HepG2 (cell line): ENCODE measurements at regions not wholly inside any gene's neighbourhood (a gene's known extent, or its start where the extent isn't known, plus 50 kb on each side); places are given as distances from the start of the nearest gene placed in this dataset.

Experiments used
- ATAC-seq: fragments of 200-7000 bp; cut with Tn5 transposase; 3 replicates; pipeline ENCODE4 v1.9.1; 2020; ENCODE audit warnings: mild to moderate bottlenecking, moderate library complexity
- BruUV-seq: library from RNA; stranded (reverse); fragments of 400-500 nt; replicated peaks from 2 replicates; lab custom pipeline; 2021; lab: Mats Ljungman, UMichigan
- CTCF ChIA-PET: fragments of 300-600 bp; formaldehyde crosslinking; extraction: SDS; loops from one replicate; lab custom pipeline; 2021; ENCODE audit warnings: low total read pairs, inconsistent platforms, low intra/inter-chr PET ratio; lab: Yijun Ruan, JAX
- POLR2A ChIA-PET: fragments of 350-600 bp; sonication (Branson Sonifier 250); formaldehyde crosslinking; loops from one replicate; lab custom pipeline; 2020; ENCODE audit warnings: antibody characterized with exemption, inconsistent platforms; lab: Yijun Ruan, JAX
- DNase-seq: peaks from one replicate; pipeline ENCODE4 v3.0.0-alpha.2; 2015; ENCODE audit warnings: low spot score
- FAIRE-seq: peaks from 3 replicates; lab custom pipeline; 2011; peaks lifted over from hg19 to GRCh38; lab: Jason Lieb, UNC
- H2AFZ ChIP-seq: one replicate; pipeline ENCODE4 v1.6.1; 2011; ENCODE audit warnings: low read length, inconsistent platforms
- H3K27ac ChIP-seq: fragments of 300-600 bp; 3 replicates; pipeline ENCODE4 v1.8.0; 2011; ENCODE audit warnings: mixed run types, mild to moderate bottlenecking, mixed read lengths, low read length, inconsistent platforms; ENCODE audit not compliant: insufficient read depth; ENCODE audit errors: extremely low read length
- H3K27me3 ChIP-seq, 2 experiments: fragments of 200-600 bp in 1 of 2; 2 replicates in 1 of 2; 3 replicates in 1 of 2; pipeline versions ENCODE4 v1.6.0 to v1.8.0; 2011; ENCODE audit warnings: low read length in 2 of 2, mild to moderate bottlenecking in 2 of 2, moderate library complexity in 2 of 2, inconsistent platforms in 1 of 2; ENCODE audit not compliant: insufficient read depth in 2 of 2, control insufficient read depth in 1 of 2
- H3K36me3 ChIP-seq, 2 experiments: fragments of 200-600 bp in 1 of 2; replicated peaks in 1 of 2; 2 replicates in 1 of 2; 3 replicates in 1 of 2; pipeline versions ENCODE4 v1.5.1 to v1.8.0; 2011; ENCODE audit warnings: low read length in 2 of 2, inconsistent platforms in 1 of 2; ENCODE audit not compliant: insufficient read depth in 2 of 2, control insufficient read depth in 1 of 2
- H3K4me1 ChIP-seq: 2 replicates; pipeline ENCODE4 v1.5.1; 2012; ENCODE audit warnings: low read length, inconsistent platforms; ENCODE audit not compliant: insufficient read depth
- H3K4me2 ChIP-seq: 2 replicates; pipeline ENCODE4 v1.6.0; 2011; ENCODE audit warnings: low read depth, low read length, inconsistent platforms
- H3K4me3 ChIP-seq, 3 experiments: fragments of 200-600 bp in 1 of 3; sonication (generic), shearing (Covaris generic) in 1 of 3; replicated peaks in 1 of 3; 2 replicates each; pipeline ENCODE4 v1.5.1; 2011 to 2016; ENCODE audit warnings: low read length in 3 of 3, inconsistent platforms in 2 of 3, low read depth in 2 of 3, mild to moderate bottlenecking in 2 of 3, control low read depth in 1 of 3, mixed read lengths in 1 of 3; ENCODE audit not compliant: insufficient read depth in 1 of 3
- H3K79me2 ChIP-seq: one replicate; pipeline ENCODE4 v1.6.1; 2011; ENCODE audit warnings: low read length, inconsistent platforms; ENCODE audit not compliant: insufficient read depth
- H3K9ac ChIP-seq: 2 replicates; pipeline ENCODE4 v1.6.0; 2011; ENCODE audit warnings: mild to moderate bottlenecking, low read depth, low read length, inconsistent platforms; ENCODE audit not compliant: insufficient read depth
- H3K9me3 ChIP-seq: 2 replicates; pipeline ENCODE4 v1.5.1; 2012; ENCODE audit warnings: mild to moderate bottlenecking, low read length
- H4K20me1 ChIP-seq: 2 replicates; pipeline ENCODE4 v1.6.0; 2011; ENCODE audit warnings: inconsistent platforms, mild to moderate bottlenecking, low read length, moderate library complexity; ENCODE audit not compliant: insufficient read depth
- DZIP1 ChIP-seq: sonication (generic); formaldehyde crosslinking; IDR thresholded peaks from 2 replicates; pipeline ENCODE4 v1.5.0; 2020; ENCODE audit warnings: mild to moderate bottlenecking, missing genetic modification reagents
- MBD4 ChIP-seq: IDR thresholded peaks from 2 replicates; pipeline ENCODE4 v1.6.1; 2012; ENCODE audit warnings: low read length, inconsistent platforms, borderline replicate concordance
- RBM22 ChIP-seq: fragments of 200-400 bp; formaldehyde crosslinking; optimal IDR thresholded peaks from 2 replicates; pipeline ENCODE3; 2017; ENCODE audit warnings: mild to moderate bottlenecking, low read length, moderate library complexity
- REST ChIP-seq, 2 experiments: IDR thresholded peaks; 2 replicates each; pipeline ENCODE4 v1.6.1; 2011 to 2012; ENCODE audit warnings: low read length in 2 of 2, borderline replicate concordance in 1 of 2, low read depth in 1 of 2, mild to moderate bottlenecking in 1 of 2, moderate library complexity in 1 of 2
- RNF2 ChIP-seq: fragments of 450-650 bp; conservative IDR thresholded peaks from 2 replicates; pipeline ENCODE4 v1.6.1; 2016; ENCODE audit warnings: low read depth
- UBTF ChIP-seq: sonication (generic); formaldehyde crosslinking; IDR thresholded peaks from 2 replicates; pipeline ENCODE4 v1.4.0; 2020; ENCODE audit warnings: mild to moderate bottlenecking, missing genetic modification reagents
- YEATS2 ChIP-seq: sonication (generic); formaldehyde crosslinking; IDR thresholded peaks from 2 replicates; pipeline ENCODE4 v1.4.0; 2020; ENCODE audit warnings: missing genetic modification reagents, borderline replicate concordance
- ZNF253 ChIP-seq: sonication (generic); formaldehyde crosslinking; IDR thresholded peaks from 2 replicates; pipeline ENCODE4 v1.8.0; 2022; ENCODE audit warnings: mild to moderate bottlenecking, missing genetic modification reagents, borderline replicate concordance
- ZSCAN30 ChIP-seq: sonication (generic); formaldehyde crosslinking; IDR thresholded peaks from 2 replicates; pipeline ENCODE4 v1.5.0; 2020; ENCODE audit warnings: mild to moderate bottlenecking, missing genetic modification reagents
- WGBS: methylation state at CpG from one replicate; pipeline ENCODE4 v1.1.6; 2017; ENCODE audit warnings: low lambda C conversion rate; 5-methylcytosine and 5-hydroxymethylcytosine counted together
- in situ Hi-C: cut with HindIII; loops from 2 replicates; pipeline ENCODE4 v1.10.0; 2017; ENCODE audit warnings: low pct_unique_long_range_greater_than_20kb; ENCODE audit not compliant: extremely low pct_ligation_motif_present
- intact Hi-C: fragments of 100-400 bp; cut with micrococcal nuclease; formaldehyde crosslinking; loops from one replicate; pipeline ENCODE4 v1.10.0; 2022; ENCODE audit not compliant: unreplicated experiment

- FAIRE-seq (no peak), ATAC-seq (no peak), DNase-seq (no peak)
- BruUV-seq: no TSS peak
- ChIA-PET CTCF (no interaction called here), POLR2A (no interaction called here)
- H2AFZ ChIP-seq: no peak overlapping the region
- H3K79me2 ChIP-seq: no peaks in the 10 kb centered on the region
- H3K27me3 ChIP-seq: no peaks in the 10 kb centered on the region
- no peaks in the 10 kb centered on the region for H3K4me1 ChIP-seq
- H3K9me3 ChIP-seq: no peaks in the 10 kb centered on the region
- in situ Hi-C loops: no loop called here
- H3K27ac ChIP-seq: no peak overlapping the region
- H3K9ac ChIP-seq: no peak overlapping the region
- intact Hi-C loops: loop anchor here (10.0 kb wide), 1 partner anchor 214 kb away; the partner anchor contains the start of gene BTG1
- no peak overlapping the region for H3K4me2 ChIP-seq
- TF ChIP-seq ZSCAN30: no peak
- H3K4me3 ChIP-seq: no peak overlapping the region
- no peaks in the 10 kb centered on the region for H4K20me1 ChIP-seq
- H3K36me3 ChIP-seq: no peaks in the 10 kb centered on the region
- 0% methylated on average over 2 of the region's 2 CpGs for WGBS
Observed at GRCh38 chr12:91931111-91931510, 214.5 kb downstream of the BTG1 start.

GRCh38 chr12:91928501-91928900 is 217.1 kb downstream of the BTG1 start:
- intact Hi-C loops (no loop called here), in situ Hi-C loops (no loop called here)
- BruUV-seq: no TSS peak
- H3K9me3 ChIP-seq: no peaks in the 10 kb centered on the region
- ATAC-seq: no peak
- H3K4me2 ChIP-seq: no peak overlapping the region
- no peak overlapping the region for H3K9ac ChIP-seq
- 0% methylated on average over 2 of the region's 2 CpGs for WGBS
- H2AFZ ChIP-seq: no peak overlapping the region
- no peaks in the 10 kb centered on the region for H3K4me1 ChIP-seq
- ChIA-PET CTCF (no interaction called here), POLR2A (no interaction called here)
- H3K36me3 ChIP-seq: no peaks in the 10 kb centered on the region
- H3K79me2 ChIP-seq: no peaks in the 10 kb centered on the region
- H3K27ac ChIP-seq: no peak overlapping the region
- no peak for FAIRE-seq
- H4K20me1 ChIP-seq: no peaks in the 10 kb centered on the region
- no peaks in the 10 kb centered on the region for H3K27me3 ChIP-seq
- no peak for DNase-seq
- TF ChIP-seq RBM22 (no peak), YEATS2 (CRISPR knock-in tag) (no peak), UBTF (CRISPR knock-in tag) (no peak), ZNF253 (CRISPR knock-in tag) (no peak), REST (IDR thresholded peaks at IDR 0.05; ENCODE audit: borderline replicate concordance in 1 of 2, low read depth in 1 of 2, low read length in 2 of 2) (no peak), RNF2 (no peak), MBD4 (no peak), DZIP1 (CRISPR knock-in tag) (no peak)
- TF ChIP-seq, all 625 proteins: peak for 0
- no peak overlapping the region for H3K4me3 ChIP-seq
